Cardiac septum (tissue), 1 donor: ENCODE measurements at regions not wholly inside any gene's neighbourhood (a gene's known extent, or its start where the extent isn't known, plus 50 kb on each side); places are given as distances from the start of the nearest gene placed in this dataset.

ENCODE experiments used
- DNase-seq: peaks from one replicate; pipeline ENCODE4 v3.0.0-alpha.2; 2020; ENCODE audit warnings: low spot score
- intact Hi-C: fragments of 100-400 bp; cut with DNase I; formaldehyde crosslinking; loops from one replicate; pipeline ENCODE4 v1.14.0; 2022
- donor health status: DM: no; HTN: no; CAD: no.

DNA sequence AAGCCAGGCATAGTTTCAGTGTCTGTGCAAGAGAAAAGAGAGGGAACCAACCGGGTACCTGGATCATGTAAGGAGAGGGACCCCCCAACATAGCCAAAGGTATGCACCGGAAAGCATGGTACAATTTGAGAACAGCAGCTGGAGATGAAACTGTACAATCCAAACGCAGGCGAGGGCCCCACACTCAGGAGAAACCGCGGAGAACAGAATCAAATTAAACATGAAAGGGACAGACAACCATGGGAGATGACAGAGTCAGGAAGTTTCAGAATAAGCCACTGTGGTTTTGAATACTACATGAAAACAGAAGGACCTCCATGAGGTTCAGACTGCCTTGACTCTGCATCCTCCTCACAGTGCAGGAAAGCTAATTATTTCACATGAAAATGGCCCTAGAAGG lies 62.9 kb upstream of the SPATA13 start:
- DNase-seq = no peak
- intact Hi-C loops = no loop called here

DNA sequence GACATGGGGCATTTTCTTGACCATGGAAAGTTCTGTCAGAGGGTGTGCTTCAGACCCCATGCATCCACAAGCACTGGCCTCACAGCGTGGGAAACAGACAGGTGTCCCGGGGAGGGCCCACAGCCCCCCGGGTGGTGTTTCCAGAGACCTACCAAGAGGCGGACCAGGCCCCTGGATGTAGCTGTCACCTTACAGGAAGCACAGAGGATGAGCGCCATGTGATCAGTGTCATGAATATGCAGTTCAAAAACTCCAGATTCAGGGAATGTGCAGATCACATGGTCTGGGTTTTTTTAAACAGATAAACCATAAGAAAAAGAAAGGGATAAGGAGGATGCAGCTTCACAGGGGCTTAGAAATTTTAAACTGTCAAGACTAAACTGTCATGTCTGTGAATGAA lies 61.0 kb upstream of the SPATA13 start:
- DNase-seq = no peak
- intact Hi-C loops = no loop called here

DNA sequence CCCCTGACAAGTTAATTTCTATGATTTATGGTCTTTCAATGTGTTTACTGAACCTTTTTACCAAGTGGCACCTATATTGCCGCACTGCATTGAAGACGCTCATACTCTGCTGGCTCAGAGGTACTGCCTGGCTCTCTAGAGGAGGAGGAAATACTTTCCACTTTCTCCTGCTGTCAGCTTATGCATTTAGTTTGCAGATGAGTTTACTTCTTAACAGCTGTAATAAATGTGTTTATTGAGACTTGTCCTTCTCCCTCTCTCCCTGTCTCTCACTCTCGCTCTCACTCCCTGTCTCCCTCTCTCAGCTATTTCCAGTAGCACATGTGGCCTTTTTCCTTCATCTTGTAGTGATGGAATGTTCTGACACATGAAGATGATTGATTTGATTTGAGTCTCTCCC lies 60.3 kb upstream of the SPATA13 start:
- intact Hi-C loops = no loop called here
- no peak for DNase-seq

DNA sequence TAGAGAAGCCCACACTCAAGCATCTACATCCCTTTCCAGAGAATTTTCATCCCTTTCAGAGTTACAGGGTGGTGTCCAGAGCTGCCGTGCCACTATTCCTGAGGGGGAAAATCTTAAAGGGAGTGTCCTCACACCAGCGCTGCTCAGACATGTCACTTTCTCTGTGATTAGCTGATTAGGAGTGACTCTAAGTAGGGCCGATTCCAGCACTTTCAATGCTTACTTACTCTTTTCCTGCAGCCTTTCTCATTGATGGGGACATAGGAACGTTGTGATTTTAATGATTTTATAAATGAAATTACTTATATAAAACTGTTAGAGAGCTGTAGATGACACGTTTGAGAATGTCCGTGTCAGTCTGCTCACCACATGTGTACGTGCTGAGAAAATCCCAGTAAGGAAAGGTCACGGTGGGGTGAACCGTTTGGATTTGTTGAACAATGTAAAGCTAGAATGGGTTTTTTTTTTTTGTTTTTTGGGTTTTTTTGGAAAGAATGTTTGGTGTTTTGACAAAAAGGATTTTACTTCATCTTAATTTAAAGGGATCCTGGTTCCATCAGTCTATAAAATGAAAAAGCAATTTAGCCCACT lies 56.6 kb upstream of the SPATA13 start:
- DNase-seq = no peak
- intact Hi-C loops = no loop called here

DNA sequence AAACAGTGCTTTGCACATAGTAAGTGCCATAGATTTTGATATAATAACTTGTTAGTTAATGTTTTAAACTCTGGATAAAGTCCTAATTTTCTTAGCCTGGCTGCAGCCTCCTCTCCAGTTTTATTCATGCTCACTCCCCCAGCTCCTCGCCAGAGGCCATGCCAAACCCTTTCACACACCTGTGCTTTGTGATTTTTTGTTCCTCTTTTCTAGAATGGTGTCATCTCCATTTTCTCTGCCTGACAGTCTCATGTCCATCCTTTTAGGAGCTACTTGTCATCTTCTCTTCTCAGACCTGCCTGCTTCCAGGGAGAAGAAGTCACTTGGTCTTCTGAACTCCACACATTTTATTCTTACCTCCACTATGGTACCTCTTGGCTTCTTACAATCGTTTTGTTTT lies 55.8 kb upstream of the SPATA13 start:
- intact Hi-C loops = no loop called here
- DNase-seq = no peak

DNA sequence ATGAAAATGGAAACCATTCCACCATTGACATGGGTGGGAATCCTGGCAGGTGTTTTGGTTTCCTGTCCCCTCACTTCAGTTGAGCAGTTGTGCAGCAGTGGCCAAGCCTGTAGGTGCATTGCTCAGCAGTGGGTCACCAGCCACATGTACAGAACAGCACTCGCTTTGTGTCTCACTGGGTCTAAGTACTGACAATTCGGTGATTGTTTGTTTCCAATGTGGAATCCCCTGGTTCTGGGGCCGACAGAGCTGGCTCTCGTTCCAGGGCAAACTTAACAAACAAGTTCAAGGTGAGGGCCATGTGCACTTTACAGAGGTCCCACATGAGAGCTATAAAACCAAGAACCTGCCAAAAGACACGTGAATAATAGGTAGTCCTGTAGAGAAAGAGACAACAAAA lies 54.1 kb upstream of the SPATA13 start:
- intact Hi-C loops = no loop called here
- no peak for DNase-seq

DNA sequence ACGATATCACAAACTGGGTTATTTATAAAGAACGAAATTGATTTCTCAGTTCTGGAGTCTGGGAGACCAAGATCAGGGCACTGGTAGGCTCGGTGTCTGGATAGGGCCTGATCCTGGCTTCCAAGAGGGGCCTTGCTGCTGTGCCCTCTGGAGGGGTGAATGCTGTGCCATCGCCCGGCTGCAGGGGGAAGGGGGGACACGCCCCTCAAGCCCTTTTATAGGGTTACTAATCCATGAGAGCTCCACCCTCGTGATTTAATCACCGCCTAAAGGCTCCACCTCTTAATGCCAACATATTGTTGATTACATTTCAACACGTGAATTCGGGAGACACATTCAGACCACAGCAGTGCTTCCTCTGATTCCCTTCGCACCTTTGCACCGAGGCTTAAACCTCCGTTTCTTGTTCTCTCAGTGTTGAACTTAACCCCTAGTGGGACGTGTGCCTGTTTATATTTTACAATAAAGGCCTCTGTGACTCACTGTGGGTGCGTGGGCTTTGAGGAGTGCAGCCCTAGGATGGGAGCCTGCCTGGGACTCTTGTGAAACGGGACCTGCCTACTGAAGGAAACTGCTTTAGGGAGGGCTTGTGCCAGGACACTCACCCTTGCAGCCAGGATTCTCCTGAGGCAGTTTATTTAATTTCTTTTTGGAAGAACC lies 52.4 kb upstream of the SPATA13 start:
- intact Hi-C loops = no loop called here
- DNase-seq = no peak

DNA sequence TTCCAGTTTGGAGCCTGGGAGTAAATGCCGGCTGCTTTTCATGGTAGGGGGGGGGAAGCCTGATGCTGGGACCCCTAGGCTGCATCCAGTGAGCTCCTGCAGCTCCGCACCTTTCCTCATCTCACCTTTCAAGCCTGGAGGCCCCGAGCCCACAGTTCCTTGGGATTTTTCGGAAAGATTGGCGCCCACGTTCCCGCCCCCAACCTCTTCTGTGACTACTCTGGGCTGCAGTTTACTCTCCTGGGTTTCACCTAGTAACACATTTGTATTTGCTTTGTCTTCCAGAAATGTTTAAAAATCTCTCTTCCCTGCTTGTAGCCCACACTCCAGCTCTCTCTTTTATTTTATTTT lies 51.9 kb upstream of the SPATA13 start:
- no peak for DNase-seq
- intact Hi-C loops = no loop called here

DNA sequence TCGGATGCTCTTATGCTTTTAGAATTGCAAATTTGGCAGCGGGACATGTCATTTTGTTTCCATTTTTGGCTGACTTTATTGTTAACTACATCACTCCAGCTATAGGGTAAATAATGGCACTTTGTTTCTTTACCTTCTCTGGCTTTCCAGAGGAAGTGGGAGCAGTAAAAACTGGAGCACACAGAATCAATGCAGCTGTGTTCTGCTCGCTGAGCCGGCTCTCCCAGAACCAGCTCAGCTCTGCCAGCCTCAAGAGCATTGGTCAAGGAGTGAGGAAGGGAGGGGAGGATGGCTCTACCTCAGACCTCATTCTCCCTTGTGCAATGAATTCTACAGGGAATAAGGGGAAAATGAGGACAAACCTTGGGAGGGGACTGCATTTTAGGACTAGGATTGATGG lies 50.5 kb upstream of the SPATA13 start:
- DNase-seq = no peak
- intact Hi-C loops = no loop called here
